Right lobe of liver (tissue), 4 donors: ENCODE measurements at regions not wholly inside any gene's neighbourhood (a gene's known extent, or its start where the extent isn't known, plus 50 kb on each side); places are given as distances from the start of the nearest gene placed in this dataset.

Source experiments
- CTCF ChIP-seq, 4 donors: fragments of 200-600 bp in 3 of 4; fragments of 450-650 bp in 1 of 4; IDR thresholded peaks; one replicate each; pipeline versions ENCODE4 v1.5.1 to v1.8.0; 2016 to 2022; ENCODE audit warnings: antibody characterized with exemption in 4 of 4, mild to moderate bottlenecking in 2 of 4
- POLR2A ChIP-seq: fragments of 450-650 bp; IDR thresholded peaks from one replicate; pipeline ENCODE4 v1.6.1; 2017; ENCODE audit warnings: antibody characterized with exemption, mild to moderate bottlenecking
- donor health status: DM: no; HTN: no; CAD: no.
- donor health status: DM: no; HTN: no; CAD: no.
- donor health status: DM: no; HTN: yes; CAD: no.

GRCh38 chr3:191737742-191738141, 276.8 kb downstream of the PYDC2 start:
- TF ChIP-seq POLR2A = no peak
- TF ChIP-seq CTCF (IDR thresholded peaks at IDR 0.05) = no peak
